Superior temporal gyrus (tissue), 1 donor: ENCODE measurements at regions not wholly inside any gene's neighbourhood (a gene's known extent, or its start where the extent isn't known, plus 50 kb on each side); places are given as distances from the start of the nearest gene placed in this dataset.

Experiments used
- DNase-seq: peaks from one replicate; pipeline ENCODE4 v3.0.0-alpha.2; 2016; ENCODE audit errors: extremely low spot score

- no peak for DNase-seq
Observed at GRCh38 chr17:55829995-55830612, 79.3 kb downstream of the PCTP start.

- no peak for DNase-seq
Observed at GRCh38 chr17:55830699-55831471, 80.0 kb downstream of the PCTP start.

GRCh38 chr17:55833306-55833705 is 82.5 kb downstream of the PCTP start:
- no peak for DNase-seq

GRCh38 chr17:55842405-55843158 is 91.7 kb downstream of the PCTP start:
- DNase-seq, result no peak

- DNase-seq, result no peak
Observed at GRCh38 chr17:55843785-55844184, 92.9 kb downstream of the PCTP start.

GRCh38 chr17:55845385-55845784 is 94.5 kb downstream of the PCTP start:
- peak; percentile 41 for DNase-seq

- DNase-seq, result no peak
Observed at GRCh38 chr17:55846745-55847144, 95.9 kb downstream of the PCTP start.

- no peak for DNase-seq
Observed at GRCh38 chr17:55852734-55853133, 101.9 kb downstream of the PCTP start.

GRCh38 chr17:55859301-55859795 is 108.5 kb downstream of the PCTP start:
- no peak for DNase-seq

- no peak for DNase-seq
Observed at GRCh38 chr17:55865072-55865762, 114.4 kb downstream of the PCTP start.

- DNase-seq, result no peak
Observed at GRCh38 chr17:55870044-55870443, 119.2 kb downstream of the PCTP start.

GRCh38 chr17:55872374-55872773 is 121.5 kb downstream of the PCTP start:
- no peak for DNase-seq

- DNase-seq, result no peak
Observed at GRCh38 chr17:55873017-55873758, 122.3 kb downstream of the PCTP start.

GRCh38 chr17:55883149-55883548 is 132.3 kb downstream of the PCTP start:
- DNase-seq, result no peak

GRCh38 chr17:55887531-55887930 is 136.7 kb downstream of the PCTP start:
- no peak for DNase-seq

- no peak for DNase-seq
Observed at GRCh38 chr17:55889271-55889670, 138.4 kb downstream of the PCTP start.

GRCh38 chr17:55895112-55895759 is 144.4 kb downstream of the PCTP start:
- no peak for DNase-seq

GRCh38 chr17:55897301-55897700 is 146.4 kb downstream of the PCTP start:
- DNase-seq, result no peak

GRCh38 chr17:55898195-55898594 is 147.3 kb downstream of the PCTP start:
- DNase-seq, result no peak

GRCh38 chr17:55900188-55900587 is 149.3 kb downstream of the PCTP start:
- DNase-seq, result no peak
